Right lobe of liver (tissue), 6 donors: ENCODE measurements at regions not wholly inside any gene's neighbourhood (a gene's known extent, or its start where the extent isn't known, plus 50 kb on each side); places are given as distances from the start of the nearest gene placed in this dataset.

Source experiments
- ATAC-seq, 4 donors: fragments of 200-7000 bp; cut with Tn5 transposase; one replicate each; pipeline ENCODE4 v1.9.1; 2020; ENCODE audit warnings: mild to moderate bottlenecking in 4 of 4, moderate library complexity in 4 of 4
- DNase-seq, 3 donors: peaks; one replicate each; pipeline ENCODE4 v3.0.0-alpha.2; 2020
- H3K27ac ChIP-seq, 3 donors: fragments of 200-600 bp; one replicate each; pipeline ENCODE4 v1.8.0; 2022
- H3K27me3 ChIP-seq, 2 donors: fragments of 200-600 bp; one replicate each; pipeline ENCODE4 v1.8.0; 2022
- H3K36me3 ChIP-seq, 4 donors: fragments of 200-600 bp; sonication (generic) in 1 of 4; one replicate each; pipeline versions ENCODE4 v1.5.1 to v1.8.0; 2017 to 2022; ENCODE audit warnings: control low read depth in 1 of 4
- H3K4me1 ChIP-seq, 4 donors: fragments of 200-600 bp; sonication (generic) in 1 of 4; one replicate each; pipeline versions ENCODE4 v1.5.1 to v1.8.0; 2017 to 2022; ENCODE audit warnings: control low read depth in 1 of 4
- H3K4me3 ChIP-seq, 3 donors: fragments of 200-600 bp; one replicate each; pipeline ENCODE4 v1.8.0; 2022
- H3K9me3 ChIP-seq, 4 donors: fragments of 200-600 bp; sonication (generic) in 1 of 4; one replicate each; pipeline versions ENCODE4 v1.5.1 to v1.8.0; 2017 to 2022; ENCODE audit warnings: control low read depth in 1 of 4
- CTCF ChIP-seq, 4 donors: fragments of 200-600 bp in 3 of 4; fragments of 450-650 bp in 1 of 4; IDR thresholded peaks; one replicate each; pipeline versions ENCODE4 v1.5.1 to v1.8.0; 2016 to 2022; ENCODE audit warnings: antibody characterized with exemption in 4 of 4, mild to moderate bottlenecking in 2 of 4
- POLR2A ChIP-seq: fragments of 450-650 bp; IDR thresholded peaks from one replicate; pipeline ENCODE4 v1.6.1; 2017; ENCODE audit warnings: antibody characterized with exemption, mild to moderate bottlenecking
- WGBS: methylation state at CpG from one replicate; pipeline ENCODE4 v1.1.6; 2018; ENCODE audit warnings: low coverage, low lambda C conversion rate; ENCODE audit not compliant: insufficient coverage; ENCODE audit errors: missing lambda C conversion rate; 5-methylcytosine and 5-hydroxymethylcytosine counted together
- intact Hi-C, 2 donors: fragments of 100-400 bp; cut with DNase I; formaldehyde crosslinking; loops; one replicate each; pipeline versions ENCODE4 v1.11.2 to v1.14.1; 2022
- donor health status: DM: no; HTN: yes; CAD: no.
- donor health status: DM: no; HTN: no; CAD: no.
- donor health status: DM: no; HTN: no; CAD: no.
- donor health status: DM: no; HTN: yes; CAD: no.
- donor health status: DM: no; HTN: yes; CAD: no.

DNA sequence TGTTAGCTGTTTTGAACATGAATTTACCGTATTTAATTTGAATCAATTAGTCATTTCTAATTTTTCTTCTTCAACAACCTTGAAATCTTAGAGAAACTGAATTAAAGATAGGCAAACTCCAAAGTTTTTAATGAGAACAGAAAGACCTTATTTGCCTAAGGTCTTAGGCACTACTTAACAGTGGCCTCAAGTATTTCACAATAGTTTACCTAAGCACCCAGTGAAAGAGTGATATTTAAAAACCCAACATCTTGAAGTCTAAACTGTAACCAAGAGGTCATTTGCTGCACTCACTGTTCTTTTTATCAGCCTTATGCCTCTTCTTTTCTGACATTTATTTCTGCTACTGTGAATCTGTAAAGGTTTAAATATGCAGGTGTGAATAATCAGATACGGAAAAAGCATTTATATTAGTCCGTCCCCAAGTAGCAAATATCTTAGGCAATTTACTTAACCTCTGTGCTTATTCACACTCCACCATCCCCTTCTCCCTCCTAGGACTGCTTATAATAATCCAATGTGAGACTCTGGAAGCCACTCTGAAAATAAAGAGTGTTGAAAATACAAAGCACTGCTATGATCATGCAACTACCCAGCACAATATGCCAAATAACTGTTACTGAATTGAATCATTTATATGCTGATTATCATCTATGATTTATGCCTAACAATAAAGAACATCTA, 105.7 kb downstream of the ELAPOR2 start:
- 51% methylated on average over 3 of the region's 3 CpGs for WGBS

GRCh38 chr7:86953219-86953618, 106.2 kb downstream of the ELAPOR2 start:
- Histone ChIP-seq H3K27me3 (no peaks in the 10 kb centered on the region), H3K4me3 (no peak overlapping the region), H3K4me1 (no peaks in the 10 kb centered on the region), H3K27ac (no peak overlapping the region), H3K36me3 (no peaks in the 10 kb centered on the region), H3K9me3 (no peaks in the 10 kb centered on the region)
- intact Hi-C loops, result no loop called here
- DNase-seq (no peak), ATAC-seq (no peak)
- TF ChIP-seq POLR2A (no peak), CTCF (IDR thresholded peaks at IDR 0.05) (no peak)

More for the DNA sequence above, 105.7 kb downstream of the ELAPOR2 start:
- Histone ChIP-seq H3K9me3 (no peaks in the 10 kb centered on the region), H3K36me3 (no peaks in the 10 kb centered on the region), H3K27ac (no peak overlapping the region), H3K4me1 (no peaks in the 10 kb centered on the region), H3K27me3 (no peaks in the 10 kb centered on the region), H3K4me3 (no peak overlapping the region)
- DNase-seq (no peak), ATAC-seq (no peak)
- intact Hi-C loops, result no loop called here
- TF ChIP-seq POLR2A (no peak), CTCF (IDR thresholded peaks at IDR 0.05) (no peak)

DNA sequence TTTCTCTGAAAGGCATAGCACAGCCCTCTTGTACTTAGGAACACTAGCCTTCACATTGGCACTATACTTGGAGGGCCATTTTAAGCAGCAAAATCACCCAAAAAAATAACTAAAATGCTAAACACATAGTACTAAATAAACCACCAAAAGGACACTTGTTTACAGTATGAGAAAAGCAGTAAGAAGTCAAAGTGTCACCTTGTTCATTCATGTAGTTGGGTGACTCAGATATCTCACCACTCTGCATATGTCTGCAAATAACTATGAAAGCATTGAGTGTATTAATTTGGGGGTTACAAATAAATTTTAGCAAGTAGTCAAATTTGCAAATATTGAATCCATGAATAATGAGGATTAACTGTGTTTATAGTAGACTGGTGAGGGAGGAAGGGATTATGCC, 107.6 kb downstream of the ELAPOR2 start:
- intact Hi-C loops, result no loop called here
- H3K36me3 ChIP-seq, result no peaks in the 10 kb centered on the region
- H3K27ac ChIP-seq, result no peak overlapping the region
- no peak for ATAC-seq
- no peak for DNase-seq
- H3K4me3 ChIP-seq, result no peak overlapping the region
- H3K9me3 ChIP-seq, result no peaks in the 10 kb centered on the region
- no peaks in the 10 kb centered on the region for H3K4me1 ChIP-seq
- no peak for TF ChIP-seq CTCF (IDR thresholded peaks at IDR 0.05)
- no peak for TF ChIP-seq POLR2A
- H3K27me3 ChIP-seq, result no peaks in the 10 kb centered on the region

- intact Hi-C loops, result no loop called here
- no peak for DNase-seq
- no peaks in the 10 kb centered on the region for H3K27me3 ChIP-seq
- no peaks in the 10 kb centered on the region for H3K4me1 ChIP-seq
- no peak overlapping the region for H3K4me3 ChIP-seq
- no peaks in the 10 kb centered on the region for H3K9me3 ChIP-seq
- H3K36me3 ChIP-seq, result no peaks in the 10 kb centered on the region
- 100% methylated on average over 1 of the region's 1 CpG for WGBS
- ATAC-seq, result no peak
- no peak overlapping the region for H3K27ac ChIP-seq
- TF ChIP-seq POLR2A, result no peak
- TF ChIP-seq CTCF (IDR thresholded peaks at IDR 0.05), result no peak
Observed at GRCh38 chr7:86950944-86951343, 108.5 kb downstream of the ELAPOR2 start.

DNA sequence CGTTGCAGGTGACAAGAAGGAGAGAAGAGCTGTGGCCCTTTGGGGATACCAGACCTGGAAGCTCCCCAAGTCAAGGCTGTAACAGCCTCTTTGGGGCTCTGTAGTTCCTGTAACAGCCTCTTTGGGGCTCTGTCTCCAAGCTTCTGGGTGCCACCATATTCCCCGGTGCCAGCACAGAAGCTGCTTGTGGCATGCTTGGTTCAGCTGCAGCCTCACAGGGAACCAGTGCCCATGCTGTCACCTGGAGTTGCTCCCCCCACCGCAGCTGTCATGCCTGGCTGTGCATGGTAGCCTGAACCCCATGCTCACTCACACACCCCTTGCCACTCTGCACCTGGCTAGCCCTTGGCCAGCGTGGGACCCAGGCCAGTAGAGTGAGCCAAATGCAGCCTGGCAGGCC, 109.1 kb downstream of the ELAPOR2 start:
- Histone ChIP-seq H3K27ac (no peak overlapping the region), H3K9me3 (no peaks in the 10 kb centered on the region), H3K4me3 (no peak overlapping the region), H3K36me3 (no peaks in the 10 kb centered on the region), H3K4me1 (no peaks in the 10 kb centered on the region), H3K27me3 (no peaks in the 10 kb centered on the region)
- 30% methylated on average over 1 of the region's 4 CpGs for WGBS
- DNase-seq, result no peak
- TF ChIP-seq POLR2A, result no peak
- intact Hi-C loops, result no loop called here
- ATAC-seq, result no peak
